K562 (cell line): ENCODE measurements at regions not wholly inside any gene's neighbourhood (a gene's known extent, or its start where the extent isn't known, plus 50 kb on each side); places are given as distances from the start of the nearest gene placed in this dataset.

Experiments
- CREB1 ChIP-seq, 2 experiments: sonication (generic) in 1 of 2; formaldehyde crosslinking in 1 of 2; IDR thresholded peaks; 2 replicates each; pipeline versions ENCODE4 v1.6.1 to v1.8.0; 2012 to 2022; ENCODE audit warnings: inconsistent platforms in 1 of 2, mild to moderate bottlenecking in 1 of 2, missing genetic modification reagents in 1 of 2, moderate library complexity in 1 of 2
- CTCF ChIP-seq, 3 experiments: IDR thresholded peaks in 2 of 3; conservative IDR thresholded peaks in 1 of 3; 2 replicates each; pipeline ENCODE4 v1.5.1; 2011 to 2012; ENCODE audit warnings: low read length in 3 of 3, mild to moderate bottlenecking in 3 of 3, control low read depth in 2 of 3, improper control_type of control experiment in 1 of 3, inconsistent platforms in 1 of 3, low read depth in 1 of 3, mixed read lengths in 1 of 3, moderate library complexity in 1 of 3; ENCODE audit not compliant: insufficient read depth in 2 of 3
- EHMT2 ChIP-seq: fragments of 450-650 bp; IDR thresholded peaks from 2 replicates; pipeline ENCODE4 v1.6.1; 2018; ENCODE audit warnings: antibody characterized with exemption
- L3MBTL2 ChIP-seq: fragments of 450-650 bp; IDR thresholded peaks from 2 replicates; pipeline ENCODE4 v1.6.1; 2016; ENCODE audit warnings: mild to moderate bottlenecking, moderate library complexity
- PHB2 ChIP-seq: fragments of 450-650 bp; IDR thresholded peaks from 2 replicates; pipeline ENCODE4 v1.6.1; 2017; ENCODE audit warnings: low read depth
- POLR2A ChIP-seq: fragments of 450-650 bp; conservative IDR thresholded peaks from 2 replicates; pipeline ENCODE4 v1.6.1; 2016
- POLR2G ChIP-seq: fragments of 200-400 bp; formaldehyde crosslinking; IDR thresholded peaks from 2 replicates; pipeline ENCODE4 v1.6.1; 2017; ENCODE audit warnings: low read depth, mild to moderate bottlenecking, antibody characterized with exemption, low read length, moderate library complexity
- TAF1 ChIP-seq: IDR thresholded peaks from 2 replicates; pipeline ENCODE4 v1.6.1; 2011; ENCODE audit warnings: mild to moderate bottlenecking, low read length, moderate library complexity; ENCODE audit not compliant: insufficient read depth, control insufficient read depth, severe bottlenecking; ENCODE audit errors: extremely low read depth
- ZC3H11A ChIP-seq: IDR thresholded peaks from 2 replicates; pipeline ENCODE4 v1.6.1; 2012; ENCODE audit warnings: low read depth, low read length, improper control_type of control experiment
- ZFP36 ChIP-seq: fragments of 150-350 bp; IDR thresholded peaks from 2 replicates; pipeline ENCODE4 v1.6.1; 2018; ENCODE audit warnings: low read length, low read depth; ENCODE audit not compliant: partially characterized antibody
- ZNF274 ChIP-seq: IDR thresholded peaks from 2 replicates; pipeline ENCODE4 v1.6.1; 2011; ENCODE audit warnings: low read depth, mild to moderate bottlenecking, low read length, moderate library complexity, borderline replicate concordance
- TF ChIP-seq, protein P1 (sequence below), 2 experiments: IDR thresholded peaks; 2 replicates each; pipeline ENCODE4 v1.6.1; 2011; ENCODE audit warnings: borderline replicate concordance in 1 of 2, control low read depth in 1 of 2, low read depth in 1 of 2, low read length in 1 of 2, mild to moderate bottlenecking in 1 of 2, mixed read lengths in 1 of 2, moderate library complexity in 1 of 2; ENCODE audit not compliant: insufficient read depth in 1 of 2, insufficient read length in 1 of 2, poor library complexity in 1 of 2, severe bottlenecking in 1 of 2; ENCODE audit errors: extremely low read depth in 1 of 2
- TF ChIP-seq, protein P2 (sequence below), 2 experiments: fragments of 450-650 bp in 1 of 2; sonication (generic) in 1 of 2; formaldehyde crosslinking in 1 of 2; IDR thresholded peaks in 1 of 2; conservative IDR thresholded peaks in 1 of 2; 2 replicates each; pipeline versions ENCODE4 v1.6.1 to v1.8.1; 2016 to 2023; ENCODE audit warnings: mild to moderate bottlenecking in 2 of 2, moderate library complexity in 2 of 2, inconsistent platforms in 1 of 2, missing genetic modification reagents in 1 of 2
- TF ChIP-seq, protein P3 (sequence below): fragments of 450-650 bp; formaldehyde crosslinking; IDR thresholded peaks from 2 replicates; pipeline ENCODE4 v1.4.0; 2022; ENCODE audit warnings: missing genetic modification characterization

DNA sequence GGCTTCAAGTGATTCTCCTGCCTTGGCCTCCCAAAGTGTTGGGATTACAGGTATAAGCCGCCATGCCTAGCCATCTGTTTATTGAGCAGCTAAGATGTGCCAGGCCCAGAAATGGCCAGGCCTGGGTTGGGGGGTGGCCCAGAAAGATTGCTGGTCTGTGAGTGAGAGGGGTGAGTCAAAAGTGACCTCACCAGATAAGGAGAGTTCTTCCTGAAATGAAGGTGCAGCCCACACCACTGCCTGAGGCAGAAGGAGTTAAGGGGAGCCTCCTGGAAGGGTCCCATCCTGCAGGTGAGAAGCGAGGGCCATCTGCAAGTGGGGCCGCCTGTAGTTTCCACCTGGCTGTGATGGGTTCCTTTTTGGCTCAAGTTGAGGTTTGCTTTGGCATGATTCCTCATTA is 96.9 kb upstream of the KLF4 start:
- TF ChIP-seq POLR2A (no peak), EHMT2 (no peak), TAF1 (no peak), CTCF (IDR thresholded peaks at IDR 0.05 in 2 of 3, conservative IDR thresholded peaks at IDR 0.05 in 1 of 3; ENCODE audit: insufficient read depth in 2 of 3, low read depth in 1 of 3, low read length in 3 of 3) (no peak), CREB1 (IDR thresholded peaks at IDR 0.05) (no peak), CREB1 (CRISPR knock-in tag; IDR thresholded peaks at IDR 0.05) (no peak), ZNF274 (no peak), ZFP36 (no peak), PHB2 (no peak), L3MBTL2 (no peak), ZC3H11A (no peak), POLR2G (no peak)
- TF ChIP-seq, protein P1, sequence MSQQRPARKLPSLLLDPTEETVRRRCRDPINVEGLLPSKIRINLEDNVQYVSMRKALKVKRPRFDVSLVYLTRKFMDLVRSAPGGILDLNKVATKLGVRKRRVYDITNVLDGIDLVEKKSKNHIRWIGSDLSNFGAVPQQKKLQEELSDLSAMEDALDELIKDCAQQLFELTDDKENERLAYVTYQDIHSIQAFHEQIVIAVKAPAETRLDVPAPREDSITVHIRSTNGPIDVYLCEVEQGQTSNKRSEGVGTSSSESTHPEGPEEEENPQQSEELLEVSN (IDR thresholded peaks at IDR 0.05; ENCODE audit: borderline replicate concordance in 1 of 2, extremely low read depth in 1 of 2, insufficient read depth in 1 of 2, insufficient read length in 1 of 2, low read depth in 1 of 2, low read length in 1 of 2, poor library complexity in 1 of 2, severe bottlenecking in 1 of 2) = no peak
- TF ChIP-seq, protein P2, sequence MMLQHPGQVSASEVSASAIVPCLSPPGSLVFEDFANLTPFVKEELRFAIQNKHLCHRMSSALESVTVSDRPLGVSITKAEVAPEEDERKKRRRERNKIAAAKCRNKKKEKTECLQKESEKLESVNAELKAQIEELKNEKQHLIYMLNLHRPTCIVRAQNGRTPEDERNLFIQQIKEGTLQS (IDR thresholded peaks at IDR 0.05) = no peak
- TF ChIP-seq, protein P2 (CRISPR knock-in tag; conservative IDR thresholded peaks at IDR 0.05) = no peak
- TF ChIP-seq, protein P3, sequence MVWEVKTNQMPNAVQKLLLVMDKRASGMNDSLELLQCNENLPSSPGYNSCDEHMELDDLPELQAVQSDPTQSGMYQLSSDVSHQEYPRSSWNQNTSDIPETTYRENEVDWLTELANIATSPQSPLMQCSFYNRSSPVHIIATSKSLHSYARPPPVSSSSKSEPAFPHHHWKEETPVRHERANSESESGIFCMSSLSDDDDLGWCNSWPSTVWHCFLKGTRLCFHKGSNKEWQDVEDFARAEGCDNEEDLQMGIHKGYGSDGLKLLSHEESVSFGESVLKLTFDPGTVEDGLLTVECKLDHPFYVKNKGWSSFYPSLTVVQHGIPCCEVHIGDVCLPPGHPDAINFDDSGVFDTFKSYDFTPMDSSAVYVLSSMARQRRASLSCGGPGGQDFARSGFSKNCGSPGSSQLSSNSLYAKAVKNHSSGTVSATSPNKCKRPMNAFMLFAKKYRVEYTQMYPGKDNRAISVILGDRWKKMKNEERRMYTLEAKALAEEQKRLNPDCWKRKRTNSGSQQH (CRISPR knock-in tag) = no peak
